GM23338 (cell line): ENCODE measurements at regions not wholly inside any gene's neighbourhood (a gene's known extent, or its start where the extent isn't known, plus 50 kb on each side); places are given as distances from the start of the nearest gene placed in this dataset.

Source experiments
- ATAC-seq: fragments of 200-7000 bp; cut with Tn5 transposase; 3 replicates; pipeline ENCODE4 v1.9.1; 2020
- DNase-seq: peaks from one replicate; pipeline ENCODE4 v3.0.0-alpha.2; 2015; ENCODE audit warnings: low spot score
- H2AFZ ChIP-seq: fragments of 200-600 bp; sonication (generic); 2 replicates; pipeline ENCODE4 v1.8.0; 2016; ENCODE audit warnings: antibody characterized with exemption, mild to moderate bottlenecking, moderate library complexity
- H3F3A ChIP-seq: fragments of 200-600 bp; sonication (generic); replicated peaks from 2 replicates; pipeline ENCODE4 v1.8.0; 2017; ENCODE audit warnings: antibody characterized with exemption, mixed run types, low read depth
- H3K27ac ChIP-seq: fragments of 200-600 bp; sonication (generic); 2 replicates; pipeline ENCODE4 v1.6.1; 2016; ENCODE audit warnings: low read depth
- H3K27me3 ChIP-seq: fragments of 200-600 bp; sonication (generic); 2 replicates; pipeline ENCODE4 v1.8.0; 2016; ENCODE audit warnings: mild to moderate bottlenecking, mixed run types, moderate library complexity; ENCODE audit not compliant: insufficient read depth
- H3K36me3 ChIP-seq: fragments of 200-600 bp; sonication (generic); 2 replicates; pipeline ENCODE4 v1.8.0; 2016; ENCODE audit warnings: mild to moderate bottlenecking; ENCODE audit not compliant: insufficient read depth
- H3K4me1 ChIP-seq: fragments of 200-600 bp; sonication (generic); 2 replicates; pipeline ENCODE4 v1.8.0; 2016; ENCODE audit warnings: mild to moderate bottlenecking, moderate library complexity; ENCODE audit not compliant: insufficient read depth
- H3K4me2 ChIP-seq: fragments of 200-600 bp; sonication (generic); 2 replicates; pipeline ENCODE4 v1.7.1; 2017; ENCODE audit warnings: mixed run types
- H3K4me3 ChIP-seq: fragments of 200-600 bp; sonication (generic); 2 replicates; pipeline ENCODE4 v1.6.1; 2016; ENCODE audit warnings: mixed run types
- H3K79me2 ChIP-seq: fragments of 200-600 bp; sonication (generic); replicated peaks from 2 replicates; pipeline ENCODE4 v1.8.0; 2017; ENCODE audit warnings: mild to moderate bottlenecking; ENCODE audit not compliant: insufficient read depth
- H3K9me2 ChIP-seq: fragments of 200-600 bp; sonication (generic); 2 replicates; pipeline ENCODE4 v1.8.0; 2017; ENCODE audit not compliant: insufficient read depth
- H4K20me1 ChIP-seq: fragments of 200-600 bp; sonication (generic); replicated peaks from 2 replicates; pipeline ENCODE4 v1.8.0; 2017; ENCODE audit warnings: mild to moderate bottlenecking; ENCODE audit not compliant: insufficient read depth
- H3K27ac Mint-ChIP-seq: 2 replicates; pipeline ENCODE4 v1.8.0; 2020; ENCODE audit warnings: inconsistent platforms, mild to moderate bottlenecking, moderate library complexity, mixed read lengths
- H3K27me3 Mint-ChIP-seq: 3 replicates; pipeline ENCODE4 v1.8.0; 2022; ENCODE audit warnings: low read depth, mild to moderate bottlenecking, moderate library complexity, mixed read lengths, inconsistent platforms; ENCODE audit not compliant: insufficient read depth, poor library complexity
- H3K36me3 Mint-ChIP-seq: 3 replicates; pipeline ENCODE4 v1.8.0; 2021; ENCODE audit warnings: low read depth, mild to moderate bottlenecking, inconsistent platforms, moderate library complexity, mixed read lengths
- H3K4me1 Mint-ChIP-seq: 3 replicates; pipeline ENCODE4 v1.8.0; 2020; ENCODE audit warnings: mild to moderate bottlenecking, inconsistent platforms, mixed read lengths
- H3K4me3 Mint-ChIP-seq: 3 replicates; pipeline ENCODE4 v1.8.0; 2021; ENCODE audit warnings: moderate library complexity, mild to moderate bottlenecking, inconsistent platforms, mixed read lengths
- H3K9me3 Mint-ChIP-seq: 3 replicates; pipeline ENCODE4 v1.8.0; 2020; ENCODE audit warnings: moderate library complexity, mild to moderate bottlenecking, inconsistent platforms, mixed read lengths
- CREB1 ChIP-seq: fragments of 250-450 bp; sonication (Bioruptor Pico); IDR thresholded peaks from 2 replicates; pipeline ENCODE4 v1.5.0; 2020; ENCODE audit warnings: low read depth, mild to moderate bottlenecking, moderate library complexity
- CTCF ChIP-seq, 2 experiments: fragments of 200-600 bp in 1 of 2; sonication (generic) in 1 of 2; conservative IDR thresholded peaks; 2 replicates each; pipeline versions ENCODE4 v1.5.1 to v1.6.1; 2016 to 2017; ENCODE audit warnings: antibody characterized with exemption in 2 of 2, low read depth in 2 of 2, mild to moderate bottlenecking in 2 of 2, moderate library complexity in 1 of 2
- ETS1 ChIP-seq: IDR thresholded peaks from 2 replicates; pipeline ENCODE4 v1.6.1; 2016; ENCODE audit warnings: antibody characterized with exemption
- EZH2 ChIP-seq: fragments of 200-600 bp; sonication (generic); IDR thresholded peaks from one replicate; pipeline ENCODE4 v1.8.0; 2017; ENCODE audit warnings: antibody characterized with exemption, mild to moderate bottlenecking, low read depth; ENCODE audit not compliant: unreplicated experiment
- EZH2phosphoT487 ChIP-seq: fragments of 200-600 bp; sonication (generic); IDR thresholded peaks from one replicate; pipeline ENCODE4 v1.8.1; 2018; ENCODE audit warnings: antibody characterized with exemption; ENCODE audit not compliant: unreplicated experiment
- JUNB ChIP-seq: IDR thresholded peaks from one replicate; pipeline ENCODE4 v1.6.1; 2016; ENCODE audit warnings: antibody characterized with exemption; ENCODE audit not compliant: unreplicated experiment
- NANOG ChIP-seq: IDR thresholded peaks from 2 replicates; pipeline ENCODE4 v1.6.1; 2016; ENCODE audit warnings: antibody characterized with exemption, borderline replicate concordance
- POLR2AphosphoS5 ChIP-seq: IDR thresholded peaks from 2 replicates; pipeline ENCODE4 v1.6.1; 2016; ENCODE audit warnings: antibody characterized with exemption, low read depth
- REST ChIP-seq: IDR thresholded peaks from one replicate; pipeline ENCODE4 v1.6.1; 2018; ENCODE audit warnings: antibody characterized with exemption; ENCODE audit not compliant: unreplicated experiment
- STAT1 ChIP-seq: IDR thresholded peaks from one replicate; pipeline ENCODE4 v1.6.1; 2016; ENCODE audit warnings: antibody characterized with exemption; ENCODE audit not compliant: unreplicated experiment
- ZNF114 ChIP-seq: fragments of 250-450 bp; sonication (Bioruptor Pico); IDR thresholded peaks from 2 replicates; pipeline ENCODE4 v1.5.0; 2020; ENCODE audit warnings: mild to moderate bottlenecking, moderate library complexity
- ZNF331 ChIP-seq: fragments of 250-450 bp; sonication (Bioruptor Pico); IDR thresholded peaks from 2 replicates; pipeline ENCODE4 v1.5.0; 2020; ENCODE audit warnings: low read depth, mild to moderate bottlenecking, moderate library complexity
- ZNF462 ChIP-seq: fragments of 250-450 bp; sonication (Bioruptor Pico); IDR thresholded peaks from 2 replicates; pipeline ENCODE4 v1.5.0; 2020; ENCODE audit warnings: mild to moderate bottlenecking, moderate library complexity

GRCh38 chr1:185368313-185368855, 51.3 kb upstream of the IVNS1ABP start:
- Histone ChIP-seq H3K4me3 (no peak overlapping the region), H3K27me3 (no peaks in the 10 kb centered on the region), H3K4me1 (0 out of 2 replicates have a peak, but pooled peaks cover 5% of the 10 kb centered on the region), H3K4me2 (no peak overlapping the region), H4K20me1 (no peaks in the 10 kb centered on the region), H3K9me2 (0 out of 2 replicates have a peak, but pooled peaks cover 4% of the 10 kb centered on the region), H3K36me3 (no peaks in the 10 kb centered on the region), H3F3A (no peaks in the 10 kb centered on the region), H3K79me2 (no peaks in the 10 kb centered on the region), H2AFZ (no peak overlapping the region), H3K27ac (no peak overlapping the region)
- DNase-seq (no peak), ATAC-seq (no peak)
- H3K9me3 Mint-ChIP-seq, result no peaks in the 10 kb centered on the region
- TF ChIP-seq ETS1, result no peak
- no peak for TF ChIP-seq EZH2
- no peak for TF ChIP-seq EZH2phosphoT487
- TF ChIP-seq NANOG, result no peak
- TF ChIP-seq ZNF114 (CRISPR knock-in tag), result no peak
- TF ChIP-seq ZNF331 (CRISPR knock-in tag), result no peak
- no peak for TF ChIP-seq CTCF (conservative IDR thresholded peaks at IDR 0.05; ENCODE audit: low read depth in 2 of 2)
- no peak for TF ChIP-seq CREB1 (CRISPR knock-in tag)
- TF ChIP-seq JUNB, result no peak
- no peak for TF ChIP-seq POLR2AphosphoS5
- TF ChIP-seq REST, result no peak
- no peak for TF ChIP-seq ZNF462
- TF ChIP-seq STAT1, result no peak
- H3K4me1 Mint-ChIP-seq, result peaks cover 21% of the 10 kb centered on the region
- H3K27me3 Mint-ChIP-seq, result peaks cover 2% of the 10 kb centered on the region
- H3K4me3 Mint-ChIP-seq, result no peak overlapping the region
- no peak overlapping the region for H3K27ac Mint-ChIP-seq
- no peaks in the 10 kb centered on the region for H3K36me3 Mint-ChIP-seq
